LNCaP clone FGC (cell line): ENCODE measurements at regions not wholly inside any gene's neighbourhood (a gene's known extent, or its start where the extent isn't known, plus 50 kb on each side); places are given as distances from the start of the nearest gene placed in this dataset.

ENCODE experiments used
- DNase-seq: peaks from one replicate; pipeline ENCODE4 v3.0.0-alpha.2; 2011; ENCODE audit warnings: low read depth
- H3K4me3 ChIP-seq: 2 replicates; pipeline ENCODE4 v1.5.1; 2011; ENCODE audit warnings: mild to moderate bottlenecking, low read depth, low read length, control low read depth
- CTCF ChIP-seq: IDR thresholded peaks from 2 replicates; pipeline ENCODE4 v1.5.1; 2012; ENCODE audit warnings: mild to moderate bottlenecking; ENCODE audit not compliant: control insufficient read depth, insufficient read depth; ENCODE audit errors: extremely low read depth

DNA sequence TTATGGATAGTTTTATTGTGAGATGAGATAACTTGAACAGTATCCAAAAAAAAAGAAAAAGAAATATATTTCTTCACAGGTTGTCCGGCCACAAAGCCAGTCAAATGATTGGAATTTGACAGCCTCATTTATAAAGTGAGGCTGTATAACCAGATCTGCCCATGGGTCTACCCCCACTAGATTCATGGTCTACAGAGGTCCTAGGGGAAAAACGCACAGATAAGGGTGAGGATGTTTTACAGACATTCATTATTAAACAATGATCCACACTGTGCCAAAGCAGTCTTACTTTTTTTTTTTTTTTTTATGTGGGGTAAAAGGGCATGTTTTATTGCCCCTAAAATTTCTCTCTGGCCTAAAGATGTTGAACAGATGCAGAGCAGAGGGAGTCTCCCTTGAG lies 1503.0 kb upstream of the CDH8 start:
- TF ChIP-seq CTCF: no peak
- DNase-seq: no peak
- H3K4me3 ChIP-seq: no peak overlapping the region

GRCh38 chr16:63530974-63531373 lies 1494.7 kb upstream of the CDH8 start:
- H3K4me3 ChIP-seq: no peak overlapping the region

DNA sequence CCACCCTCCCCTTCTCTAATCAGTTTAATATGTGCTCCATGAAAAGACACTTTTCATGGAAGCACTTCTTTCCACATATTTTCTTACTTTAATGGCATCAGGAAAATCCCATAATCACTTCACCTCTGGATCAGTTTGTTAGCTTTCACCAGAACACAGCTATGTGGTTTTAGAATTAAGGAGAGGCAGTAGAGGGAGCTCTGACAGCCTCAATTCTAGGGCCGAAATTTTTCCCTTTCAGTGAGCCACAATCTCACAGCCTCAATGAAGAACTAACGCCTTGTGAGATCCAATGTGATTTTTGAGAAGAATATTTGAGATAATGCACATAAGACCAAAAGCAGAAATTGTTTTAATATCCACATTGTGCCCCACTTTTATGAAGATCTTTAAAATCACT lies 1494.0 kb upstream of the CDH8 start:
- TF ChIP-seq CTCF: peak; percentile 45
- H3K4me3 ChIP-seq: no peak overlapping the region
- no peak for DNase-seq

More at GRCh38 chr16:63530974-63531373, 1494.7 kb upstream of the CDH8 start:
- TF ChIP-seq CTCF: no peak
- no peak for DNase-seq

- no peak for TF ChIP-seq CTCF
- H3K4me3 ChIP-seq: no peak overlapping the region
- DNase-seq: no peak
Observed at GRCh38 chr16:63527404-63527803, 1491.2 kb upstream of the CDH8 start.

- H3K4me3 ChIP-seq: no peak overlapping the region
- no peak for DNase-seq
- no peak for TF ChIP-seq CTCF
Observed at GRCh38 chr16:63516394-63516793, 1480.2 kb upstream of the CDH8 start.

- no peak for DNase-seq
- H3K4me3 ChIP-seq: no peak overlapping the region
- no peak for TF ChIP-seq CTCF
Observed at GRCh38 chr16:63512910-63513309, 1476.7 kb upstream of the CDH8 start.

DNA sequence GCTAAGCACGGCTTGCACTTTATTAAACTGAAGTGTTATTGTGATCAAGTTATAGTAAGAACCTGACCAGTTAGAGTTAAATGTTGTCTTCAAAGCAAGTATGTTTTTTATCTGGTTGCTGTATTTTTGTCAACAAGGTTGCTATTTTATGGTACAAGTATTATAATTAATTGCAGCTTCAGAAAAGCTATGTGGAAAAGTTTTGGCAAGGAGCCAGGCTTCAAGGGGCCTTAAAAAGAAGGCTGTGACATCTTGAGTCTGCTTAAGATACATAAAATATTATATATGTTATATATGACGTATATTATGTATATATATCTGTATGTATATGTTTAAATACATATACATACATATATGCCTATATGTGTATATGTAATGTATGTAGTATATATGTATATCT lies 1461.2 kb upstream of the CDH8 start:
- no peak overlapping the region for H3K4me3 ChIP-seq
- no peak for DNase-seq
- no peak for TF ChIP-seq CTCF
